Epithelial cell of esophagus (primary cell): ENCODE measurements at regions not wholly inside any gene's neighbourhood (a gene's known extent, or its start where the extent isn't known, plus 50 kb on each side); places are given as distances from the start of the nearest gene placed in this dataset.

Experiments
- DNase-seq: peaks from one replicate; pipeline ENCODE4 v3.0.0; 2010; ENCODE audit warnings: low read depth
- H3K4me3 ChIP-seq: 2 replicates; pipeline ENCODE4 v1.5.1; 2011; ENCODE audit warnings: mild to moderate bottlenecking, low read length, control low read depth
- TF ChIP-seq, protein P1 (sequence below): IDR thresholded peaks from 2 replicates; pipeline ENCODE4 v1.5.1; 2011; ENCODE audit warnings: low read depth, mild to moderate bottlenecking, low read length, control low read depth, inconsistent platforms; ENCODE audit not compliant: insufficient read depth; ENCODE audit errors: missing control alignments

DNA sequence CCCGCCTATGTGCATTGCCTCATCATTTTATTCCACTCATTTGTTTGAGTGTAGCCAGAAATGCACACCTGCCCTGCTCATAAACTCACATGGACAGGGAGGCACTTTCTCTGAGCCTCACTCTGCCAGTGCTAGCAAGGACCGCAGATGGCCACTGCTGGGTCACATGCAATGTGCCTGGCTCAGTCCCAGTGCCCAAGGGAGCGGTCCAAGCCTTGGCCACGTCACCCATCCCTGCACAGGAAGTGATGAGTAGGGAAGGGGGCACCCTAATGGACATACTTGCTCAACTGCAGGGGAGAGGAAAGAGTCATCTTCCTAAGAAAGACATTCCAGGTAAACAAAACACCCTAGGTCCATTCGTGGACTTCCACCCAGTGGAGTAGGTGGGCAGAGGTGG lies 630.9 kb downstream of the IRX1 start:
- no peak overlapping the region for H3K4me3 ChIP-seq
- TF ChIP-seq, protein P1, sequence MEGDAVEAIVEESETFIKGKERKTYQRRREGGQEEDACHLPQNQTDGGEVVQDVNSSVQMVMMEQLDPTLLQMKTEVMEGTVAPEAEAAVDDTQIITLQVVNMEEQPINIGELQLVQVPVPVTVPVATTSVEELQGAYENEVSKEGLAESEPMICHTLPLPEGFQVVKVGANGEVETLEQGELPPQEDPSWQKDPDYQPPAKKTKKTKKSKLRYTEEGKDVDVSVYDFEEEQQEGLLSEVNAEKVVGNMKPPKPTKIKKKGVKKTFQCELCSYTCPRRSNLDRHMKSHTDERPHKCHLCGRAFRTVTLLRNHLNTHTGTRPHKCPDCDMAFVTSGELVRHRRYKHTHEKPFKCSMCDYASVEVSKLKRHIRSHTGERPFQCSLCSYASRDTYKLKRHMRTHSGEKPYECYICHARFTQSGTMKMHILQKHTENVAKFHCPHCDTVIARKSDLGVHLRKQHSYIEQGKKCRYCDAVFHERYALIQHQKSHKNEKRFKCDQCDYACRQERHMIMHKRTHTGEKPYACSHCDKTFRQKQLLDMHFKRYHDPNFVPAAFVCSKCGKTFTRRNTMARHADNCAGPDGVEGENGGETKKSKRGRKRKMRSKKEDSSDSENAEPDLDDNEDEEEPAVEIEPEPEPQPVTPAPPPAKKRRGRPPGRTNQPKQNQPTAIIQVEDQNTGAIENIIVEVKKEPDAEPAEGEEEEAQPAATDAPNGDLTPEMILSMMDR: no peak
- DNase-seq: peak; percentile 22

DNA sequence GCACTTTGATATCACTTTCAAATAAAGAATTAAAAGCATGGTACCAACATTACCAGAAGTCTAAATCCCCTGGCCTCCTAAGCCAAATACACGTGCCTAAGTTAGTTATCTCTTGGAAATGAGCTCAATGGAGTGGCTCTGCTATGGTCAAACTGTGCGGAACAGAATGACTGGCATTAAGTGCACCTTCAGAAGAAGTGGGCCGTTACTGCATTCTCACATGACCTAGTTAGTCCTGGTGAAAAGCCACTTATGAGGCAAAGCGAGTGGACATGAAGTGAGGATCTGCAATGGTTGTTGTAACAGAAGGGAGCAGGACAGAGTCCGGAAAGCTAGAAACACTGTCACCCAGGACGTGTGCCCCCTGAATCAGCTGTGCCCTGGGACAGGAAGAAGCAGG lies 633.1 kb downstream of the IRX1 start:
- H3K4me3 ChIP-seq: no peak overlapping the region
- no peak for DNase-seq
- TF ChIP-seq, protein P1: no peak

DNA sequence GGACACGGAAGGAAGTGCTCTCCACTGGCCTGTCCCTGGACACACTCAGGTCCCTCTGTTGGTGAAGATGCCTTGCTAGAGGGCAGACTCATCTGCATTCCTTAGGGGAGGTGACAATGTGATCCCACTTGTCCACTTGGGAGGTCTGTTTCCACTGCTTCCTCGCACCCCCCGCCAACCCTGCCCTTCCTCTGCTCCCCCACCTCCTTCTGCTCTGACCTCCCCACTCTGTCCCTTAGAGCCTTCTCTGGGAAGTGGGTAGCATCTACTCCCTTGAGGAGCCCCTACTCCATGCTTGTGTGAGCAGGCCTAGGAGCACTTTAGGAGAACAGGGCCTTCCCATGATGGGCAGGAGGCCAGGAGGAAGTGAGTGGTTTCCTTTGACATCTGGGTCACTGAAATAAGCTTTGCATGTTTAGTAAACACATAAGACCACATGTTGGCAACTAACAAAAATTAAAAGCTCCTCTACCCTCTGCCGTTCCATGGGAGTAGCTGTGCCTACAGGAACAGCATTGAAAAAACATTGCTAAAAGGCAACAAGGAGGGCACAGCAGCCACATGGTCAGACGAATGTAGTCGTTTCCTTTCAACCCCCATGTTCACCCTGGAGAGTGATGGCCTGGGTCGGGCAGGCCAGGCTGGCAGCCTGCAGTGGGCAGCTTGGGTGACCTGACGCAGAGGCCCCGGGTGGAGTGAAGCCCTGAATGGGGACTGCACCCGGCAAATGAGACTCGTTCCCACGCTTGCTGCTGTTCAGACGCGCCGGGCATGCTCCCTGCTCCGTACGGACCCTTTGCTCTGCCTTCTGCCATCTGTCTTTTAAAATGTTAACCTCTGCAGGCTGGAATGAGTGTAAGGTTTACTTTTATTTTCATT lies 634.0 kb downstream of the IRX1 start:
- TF ChIP-seq, protein P1: no peak
- H3K4me3 ChIP-seq: no peak overlapping the region
- DNase-seq: no peak

- DNase-seq: no peak
- TF ChIP-seq, protein P1: no peak
- H3K4me3 ChIP-seq: no peak overlapping the region
Observed at GRCh38 chr5:4230471-4230785, 634.8 kb downstream of the IRX1 start.

- H3K4me3 ChIP-seq: no peak overlapping the region
- TF ChIP-seq, protein P1: no peak
- no peak for DNase-seq
Observed at GRCh38 chr5:4230786-4231641, 635.4 kb downstream of the IRX1 start.

DNA sequence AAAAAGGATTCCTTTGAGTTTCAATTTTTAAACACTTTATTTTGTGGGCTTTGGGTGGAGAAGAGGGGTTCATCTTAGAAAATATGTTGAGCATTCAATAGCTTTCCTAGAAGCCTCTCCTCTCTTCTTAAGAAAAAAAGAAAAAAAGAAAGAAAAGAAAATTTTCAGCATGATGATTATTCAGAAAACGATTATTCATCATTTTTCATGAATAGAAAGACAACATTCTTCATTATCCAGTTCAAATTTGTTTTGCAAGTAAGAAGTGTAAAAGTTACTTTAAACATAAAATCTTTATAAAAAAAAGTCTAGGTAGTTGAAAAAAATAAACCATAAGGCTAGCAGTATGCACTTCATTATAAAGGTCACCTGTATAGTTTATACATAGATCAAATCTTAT lies 636.5 kb downstream of the IRX1 start:
- no peak overlapping the region for H3K4me3 ChIP-seq
- TF ChIP-seq, protein P1: no peak
- no peak for DNase-seq
